CD4-positive, alpha-beta T cell treated with Interleukin-2 at 100 ng/mL for 4 hours (primary cell): ENCODE measurements at regions not wholly inside any gene's neighbourhood (a gene's known extent, or its start where the extent isn't known, plus 50 kb on each side); places are given as distances from the start of the nearest gene placed in this dataset.
"Not testable (repeated sequence)": the region's sequence is repeated elsewhere in the genome, so short reads cannot be mapped to it uniquely, and the experiment has no call there.

Source experiments
- DNase-seq: peaks from one replicate; pipeline ENCODE4 v3.0.0-alpha.2; 2020; ENCODE audit warnings: low spot score

DNA sequence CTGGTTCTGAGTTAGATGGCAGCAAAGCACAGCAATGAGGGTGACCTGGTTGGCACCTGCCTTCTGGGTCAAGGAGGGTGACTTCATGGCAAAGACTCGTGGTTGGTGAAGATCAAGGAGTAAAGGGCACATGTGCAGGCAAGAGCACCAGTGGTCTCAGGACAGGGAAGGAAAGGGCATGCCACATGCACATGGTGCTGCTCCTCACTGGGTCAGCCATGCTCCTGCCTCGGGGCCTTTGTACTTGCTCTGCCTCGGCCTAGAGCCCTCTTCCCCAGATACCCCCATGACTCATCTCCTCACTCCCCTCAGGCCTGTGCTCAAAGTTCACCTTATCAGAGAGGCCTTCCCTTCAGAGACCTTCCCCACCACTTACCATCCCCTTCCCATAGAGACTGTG lies 106.7 kb upstream of the KDM7A start:
- no peak for DNase-seq

GRCh38 chr7:140281960-140282359 lies 105.2 kb upstream of the KDM7A start:
- no peak for DNase-seq

DNA sequence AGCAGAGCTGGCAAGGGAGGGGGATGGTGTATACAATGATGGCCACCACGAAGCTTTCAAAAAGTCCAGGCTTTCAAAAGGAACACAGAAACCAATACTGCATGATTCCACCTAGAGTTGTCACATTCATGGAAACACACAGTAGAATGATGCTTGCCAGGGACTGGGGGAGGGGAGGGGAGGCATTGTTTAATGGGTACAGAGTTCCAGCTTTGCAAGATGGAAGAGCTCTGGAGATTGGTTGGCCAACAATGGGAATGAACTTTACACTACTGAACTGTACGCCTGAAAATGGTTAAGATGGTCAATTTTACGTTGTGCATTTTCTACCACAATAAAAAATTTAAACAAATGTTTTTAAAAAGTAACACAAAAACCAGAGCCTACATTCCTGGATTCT lies 104.5 kb upstream of the KDM7A start:
- no peak for DNase-seq

- DNase-seq, result no peak
Measured at GRCh38 chr7:140276001-140276400, 99.2 kb upstream of the KDM7A start.

DNA sequence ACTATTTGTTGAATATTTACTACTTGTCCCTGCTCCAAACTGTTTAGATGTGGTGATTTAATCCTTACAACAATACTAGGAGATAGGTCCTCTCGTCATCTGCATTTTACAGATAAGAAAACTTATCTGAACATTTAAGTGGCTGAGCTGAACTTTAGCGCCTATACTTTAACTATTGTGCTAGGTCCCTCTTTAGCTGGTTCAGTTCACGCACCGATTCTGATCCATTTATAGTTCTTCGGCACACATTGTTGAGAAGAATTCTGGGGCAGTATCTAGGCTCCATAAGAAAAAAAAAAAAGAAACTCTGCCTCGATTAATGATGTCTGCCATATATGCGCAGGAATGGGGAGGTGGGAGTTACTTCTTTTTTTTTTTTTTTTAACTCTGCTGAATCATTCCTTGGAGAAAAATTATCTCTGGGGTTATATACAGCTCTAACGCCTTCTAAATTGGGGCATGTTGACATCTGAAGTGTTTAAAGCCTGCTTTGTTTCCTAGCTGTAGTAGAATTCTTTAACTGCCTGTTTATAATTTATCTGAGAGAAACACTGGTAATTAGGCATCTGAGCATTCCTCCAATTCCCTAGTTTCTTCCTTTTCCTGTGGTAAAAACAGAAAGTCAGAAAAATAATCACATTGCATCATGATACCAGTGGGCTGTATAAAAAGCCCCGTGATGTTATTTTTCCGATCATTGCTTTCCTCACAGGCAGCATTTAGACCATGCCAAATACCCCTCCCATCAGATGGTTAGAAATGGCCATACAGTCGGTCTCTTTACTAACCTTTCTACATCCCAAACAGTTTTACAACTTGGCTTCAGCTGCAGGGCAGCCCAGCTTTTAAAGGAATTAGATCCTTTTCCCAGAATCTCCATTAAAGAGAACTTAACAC lies 98.5 kb upstream of the KDM7A start:
- DNase-seq, result no peak

GRCh38 chr7:140273417-140273816 lies 96.6 kb upstream of the KDM7A start:
- no peak for DNase-seq

DNA sequence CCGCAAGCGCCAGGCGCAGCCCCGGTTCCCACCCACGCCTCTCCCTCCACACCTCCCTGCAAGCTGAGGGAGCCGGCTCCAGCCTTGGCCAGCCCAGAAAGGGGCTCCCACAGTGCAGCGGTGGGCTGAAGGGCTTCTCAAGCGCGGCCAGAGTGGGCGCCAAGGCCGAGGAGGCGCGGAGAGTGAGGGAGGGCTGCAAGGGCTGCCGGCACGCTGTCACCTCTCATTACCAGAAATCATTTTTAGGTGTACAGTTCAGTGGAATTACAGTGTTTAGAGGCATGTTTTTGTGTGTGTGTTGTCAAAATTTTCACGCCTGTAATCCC lies 94.8 kb upstream of the KDM7A start:
- DNase-seq, result not testable (repeated sequence)

- DNase-seq, result no peak
Measured at GRCh38 chr7:140269004-140269638, 92.3 kb upstream of the KDM7A start.

GRCh38 chr7:140267381-140268226 lies 90.8 kb upstream of the KDM7A start:
- no peak for DNase-seq

GRCh38 chr7:140263277-140263676 lies 86.5 kb upstream of the KDM7A start:
- peak; percentile 58 for DNase-seq

DNA sequence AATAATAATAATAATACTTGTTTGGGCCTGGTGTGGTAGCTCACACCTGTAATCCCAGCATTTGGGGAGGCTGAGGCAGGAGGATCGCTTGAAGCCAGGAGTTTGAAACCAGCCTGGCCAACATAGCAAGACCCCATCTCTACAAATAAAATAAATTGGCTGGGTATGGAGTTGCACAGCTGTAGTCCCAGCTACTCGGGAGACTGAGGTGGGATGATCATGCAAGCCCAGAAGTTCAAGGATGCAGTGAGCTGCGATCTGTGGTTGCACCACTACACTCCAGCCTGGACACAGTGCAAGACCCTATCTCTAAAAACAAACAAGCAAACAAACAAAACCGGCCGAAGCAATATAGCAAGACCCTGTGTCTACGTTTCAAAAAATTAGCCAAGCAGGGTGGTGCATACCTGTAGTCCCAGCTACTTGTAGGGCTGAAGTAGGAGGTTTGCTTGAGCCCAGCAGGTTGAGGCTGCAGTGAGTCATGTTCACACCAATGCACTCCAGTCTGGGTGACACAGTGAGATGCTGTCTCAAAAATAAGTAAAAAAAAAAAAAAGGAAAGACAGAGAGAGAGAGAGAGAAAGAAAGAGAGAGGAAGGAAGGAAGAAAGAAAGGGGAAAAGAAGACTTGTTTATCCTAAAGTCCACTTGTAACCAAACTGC lies 85.6 kb upstream of the KDM7A start:
- peak; percentile 42 for DNase-seq

DNA sequence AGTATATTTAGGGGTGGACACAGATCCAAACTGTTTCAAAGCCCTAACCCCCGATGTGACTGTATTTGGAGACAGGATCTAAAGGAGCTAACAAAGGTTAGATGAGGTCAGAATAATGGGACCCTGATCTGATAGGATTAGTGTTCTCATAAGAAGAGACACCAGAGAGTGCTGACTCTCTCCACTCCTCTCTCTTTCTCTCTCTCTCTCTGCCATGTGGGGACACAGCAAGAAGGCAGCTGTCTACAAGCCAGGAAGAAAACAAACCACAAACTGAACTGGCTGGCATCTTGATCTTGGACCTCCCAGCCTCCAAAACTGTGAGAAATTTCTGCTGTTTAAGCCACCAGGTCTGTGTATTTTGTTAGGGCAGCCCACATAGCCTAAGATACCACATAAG lies 84.7 kb upstream of the KDM7A start:
- peak; percentile 3 for DNase-seq

DNA sequence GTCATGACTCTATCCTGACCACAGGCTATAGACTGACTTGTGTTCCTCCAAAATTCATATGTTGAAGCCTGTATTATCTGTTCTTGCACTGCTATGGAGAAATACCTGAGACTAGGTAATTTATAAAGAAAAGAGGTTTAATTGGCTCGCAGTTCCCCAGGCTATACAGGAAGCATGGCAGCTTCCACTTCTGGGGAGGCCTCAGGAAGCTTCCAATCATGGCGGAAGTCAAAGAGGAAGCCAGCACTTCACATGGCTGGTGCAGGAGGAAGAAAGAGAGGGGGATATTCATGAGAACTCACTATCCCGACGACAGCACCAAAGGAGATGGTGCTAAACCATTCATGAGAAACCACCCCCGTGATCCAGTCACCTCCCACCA lies 84.3 kb upstream of the KDM7A start:
- no peak for DNase-seq

GRCh38 chr7:140260352-140261104 lies 83.7 kb upstream of the KDM7A start:
- no peak for DNase-seq

GRCh38 chr7:140257278-140257677 lies 80.5 kb upstream of the KDM7A start:
- DNase-seq, result not testable (repeated sequence)

DNA sequence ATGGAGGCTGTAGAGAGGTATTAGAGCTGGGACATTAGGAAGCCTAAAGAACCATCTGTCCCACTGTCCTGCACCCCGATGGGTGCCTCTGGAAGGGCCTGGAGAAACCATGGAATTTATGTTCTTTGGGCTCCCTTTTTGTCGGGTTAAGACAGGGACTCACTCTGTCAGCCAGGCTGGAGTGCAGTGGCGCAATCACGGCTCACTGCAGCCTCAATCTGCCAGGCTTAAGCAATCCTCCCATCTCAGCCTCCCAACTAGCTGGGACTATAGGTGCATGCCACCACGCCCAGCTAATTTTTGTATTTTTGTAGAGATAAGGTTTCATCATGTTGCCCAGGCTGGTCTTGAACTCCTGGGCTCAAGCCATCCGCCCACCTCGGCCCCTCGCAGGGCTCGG lies 78.2 kb upstream of the KDM7A start:
- not testable (repeated sequence) for DNase-seq

- DNase-seq, result no peak
Measured at GRCh38 chr7:140249036-140249806, 72.4 kb upstream of the KDM7A start.

DNA sequence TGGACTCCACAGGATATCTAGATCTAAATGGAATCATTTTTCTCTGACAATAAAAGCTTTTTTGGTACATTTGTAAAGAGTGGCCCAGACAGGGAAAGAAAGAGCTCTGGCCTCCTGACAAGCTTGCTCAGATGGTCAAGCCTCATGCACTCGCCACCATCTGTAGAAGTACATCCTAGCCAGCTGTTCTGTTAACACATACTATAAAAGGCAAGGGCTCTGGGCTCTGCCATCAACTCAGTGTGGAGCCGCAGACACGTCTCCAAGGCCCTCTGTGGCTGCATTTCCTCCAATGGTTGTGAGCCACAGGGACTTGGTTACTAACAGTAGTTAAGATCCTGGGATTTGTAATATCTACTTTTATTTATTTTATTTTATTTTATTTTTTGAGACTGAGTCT lies 70.8 kb upstream of the KDM7A start:
- DNase-seq, result no peak

GRCh38 chr7:140245611-140246105 lies 68.9 kb upstream of the KDM7A start:
- no peak for DNase-seq
